ENCODE measurements at regions not wholly inside any gene's neighbourhood (a gene's known extent, or its start where the extent isn't known, plus 50 kb on each side); places are given as distances from the start of the nearest gene placed in this dataset.
"Not testable (repeated sequence)": the region's sequence is repeated elsewhere in the genome, so short reads cannot be mapped to it uniquely, and the experiment has no call there.

DNA sequence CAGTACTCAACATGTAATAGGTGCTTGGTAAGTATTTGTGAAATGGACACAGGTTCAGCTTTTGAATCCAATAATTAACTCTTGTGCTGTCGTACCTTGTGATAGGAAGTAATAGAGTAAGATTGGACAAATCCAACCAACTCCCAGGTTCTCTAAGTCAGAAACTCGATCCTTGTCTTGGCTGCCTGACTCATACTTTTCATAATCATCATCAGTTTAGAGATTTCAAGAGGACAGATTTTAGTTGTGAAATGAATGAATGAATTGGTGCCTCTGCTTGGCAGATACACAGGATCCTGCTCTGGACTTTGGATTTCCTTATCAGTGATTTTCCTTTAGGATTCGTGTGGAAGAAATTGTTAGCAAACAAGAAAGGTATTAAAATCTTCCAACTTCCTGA lies 1145.2 kb downstream of the AACS start:
- DNase-seq (ENCODE audit: extremely low read depth, low read depth, low spot score) = no peak

DNA sequence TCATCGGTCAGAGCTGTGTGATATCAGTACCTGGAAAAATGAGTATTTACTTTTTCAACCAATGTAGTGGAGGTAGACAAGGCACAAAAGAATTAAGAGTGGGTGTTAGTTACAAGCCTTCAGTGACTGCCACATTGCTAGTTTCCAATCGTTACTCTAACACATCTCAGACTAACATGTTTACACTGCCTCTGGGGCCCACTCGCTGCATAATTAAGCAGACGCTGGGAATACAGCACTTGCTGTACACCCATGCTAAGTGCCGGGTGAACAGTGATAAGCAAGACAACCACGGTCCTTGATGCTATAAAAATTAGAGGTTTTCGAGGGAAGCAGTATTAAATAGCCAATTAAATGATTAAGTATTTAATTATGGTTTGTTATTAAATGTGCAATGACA lies 1147.6 kb downstream of the AACS start:
- DNase-seq (ENCODE audit: extremely low read depth, low read depth, low spot score) = no peak

DNA sequence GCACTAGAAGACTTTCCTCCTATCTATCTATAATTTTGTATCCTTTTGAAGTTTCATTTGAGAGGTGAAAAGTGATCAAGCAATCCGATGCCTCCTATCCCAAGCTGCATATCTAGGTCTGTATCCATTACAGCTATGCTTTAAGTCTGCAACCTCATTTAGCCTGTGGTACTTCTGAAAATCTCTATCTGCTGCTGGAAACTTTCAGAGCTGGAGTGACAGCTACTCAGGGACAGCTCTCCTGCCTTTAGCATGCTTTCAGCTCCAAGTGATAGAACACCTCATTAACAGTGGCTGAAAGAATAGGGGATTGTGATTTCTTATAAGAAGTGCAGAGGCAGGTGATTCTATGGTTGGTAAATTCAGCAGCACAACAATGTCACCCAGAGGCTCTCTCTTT lies 1153.5 kb downstream of the AACS start:
- no peak for DNase-seq (ENCODE audit: extremely low read depth, low read depth, low spot score)

DNA sequence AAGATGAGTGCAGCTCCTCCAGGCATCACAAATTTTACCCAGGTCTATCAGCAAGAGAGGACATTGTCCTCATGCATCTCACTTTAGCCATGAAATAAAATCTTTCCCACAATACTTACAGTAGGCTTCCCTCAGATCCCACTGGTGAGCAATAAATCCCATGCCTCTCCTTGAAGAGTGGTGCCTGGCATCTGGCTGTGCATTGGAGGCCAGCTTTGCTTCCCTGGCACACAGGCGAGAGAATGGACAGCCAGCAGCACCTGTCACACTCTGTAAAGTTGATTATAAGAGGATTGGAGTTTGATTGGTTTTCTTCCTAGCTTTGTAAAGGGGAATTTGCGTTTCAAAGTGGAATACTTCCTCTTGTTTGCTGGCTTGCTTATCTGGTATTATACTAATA lies 1153.9 kb downstream of the AACS start:
- no peak for DNase-seq (ENCODE audit: extremely low read depth, low read depth, low spot score)

DNA sequence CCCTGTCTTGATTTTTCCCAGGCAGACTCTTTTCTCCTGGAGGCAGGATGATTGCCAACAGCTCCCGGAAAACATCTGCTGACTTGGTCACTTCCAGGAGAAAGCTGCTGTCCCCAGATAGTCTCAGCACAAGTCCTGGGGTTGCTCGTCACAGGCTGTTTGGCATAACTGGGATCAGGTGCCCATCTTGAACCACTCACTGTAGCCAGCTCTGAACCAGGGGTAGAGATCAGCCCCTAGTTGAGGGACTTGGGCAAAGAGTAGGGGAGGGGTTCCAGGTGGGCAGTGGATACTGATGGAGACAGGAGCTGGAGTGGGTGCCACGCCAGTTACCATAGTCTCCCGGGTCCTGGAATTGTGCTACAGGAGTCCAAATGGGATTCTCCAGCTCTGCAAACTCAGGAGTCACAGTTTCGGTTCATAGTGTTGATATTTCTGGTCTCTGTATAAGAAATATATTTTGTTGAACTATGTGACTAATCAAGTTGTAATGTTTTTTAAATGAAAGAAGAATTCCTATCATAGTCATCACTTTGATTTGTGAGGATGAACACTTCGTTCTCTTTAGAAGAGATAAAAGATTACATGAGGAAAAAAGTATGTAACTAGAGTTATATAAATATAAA lies 1154.5 kb downstream of the AACS start:
- DNase-seq (ENCODE audit: extremely low read depth, low read depth, low spot score) = no peak

DNA sequence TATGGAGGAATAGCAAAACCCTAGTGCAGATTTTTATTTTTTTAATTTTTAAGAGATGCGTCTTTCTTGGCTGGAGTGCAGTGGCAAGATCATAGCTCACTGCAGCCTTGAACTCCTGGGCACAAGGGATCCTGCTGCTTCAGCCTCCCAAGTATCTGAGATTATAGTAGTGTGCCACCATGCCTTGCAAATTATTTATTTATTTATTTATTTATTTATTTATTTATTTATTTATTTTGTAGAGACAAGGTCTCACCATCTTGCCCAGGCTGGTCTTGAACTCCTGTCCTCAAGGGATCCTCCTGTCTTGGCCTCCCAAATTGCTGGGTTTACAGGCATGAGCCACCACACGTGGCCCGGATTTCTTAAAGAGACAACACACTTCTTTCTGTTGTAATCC lies 1158.8 kb downstream of the AACS start:
- no peak for DNase-seq (ENCODE audit: extremely low read depth, low read depth, low spot score)

DNA sequence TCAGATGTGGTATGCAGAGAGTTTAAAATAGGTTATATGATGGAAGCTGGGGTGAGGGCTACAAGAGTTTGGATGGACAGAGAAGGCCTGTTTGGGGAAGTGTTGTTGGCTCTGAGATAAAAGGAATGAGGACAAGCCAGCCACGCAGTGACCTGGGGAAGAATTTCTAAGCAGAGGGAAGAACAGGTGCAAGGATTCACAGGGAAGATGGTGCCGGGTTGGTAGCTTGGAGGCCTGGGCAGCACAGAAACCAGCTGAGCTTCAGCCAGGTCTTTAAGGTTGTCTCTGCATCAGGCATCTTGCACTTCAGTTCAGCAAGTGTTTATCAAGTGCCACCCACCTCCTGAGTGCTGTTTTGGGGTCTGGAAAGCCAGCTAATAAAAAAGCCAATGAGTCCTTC lies 1163.7 kb downstream of the AACS start:
- DNase-seq (ENCODE audit: extremely low read depth, low read depth, low spot score) = no peak

DNA sequence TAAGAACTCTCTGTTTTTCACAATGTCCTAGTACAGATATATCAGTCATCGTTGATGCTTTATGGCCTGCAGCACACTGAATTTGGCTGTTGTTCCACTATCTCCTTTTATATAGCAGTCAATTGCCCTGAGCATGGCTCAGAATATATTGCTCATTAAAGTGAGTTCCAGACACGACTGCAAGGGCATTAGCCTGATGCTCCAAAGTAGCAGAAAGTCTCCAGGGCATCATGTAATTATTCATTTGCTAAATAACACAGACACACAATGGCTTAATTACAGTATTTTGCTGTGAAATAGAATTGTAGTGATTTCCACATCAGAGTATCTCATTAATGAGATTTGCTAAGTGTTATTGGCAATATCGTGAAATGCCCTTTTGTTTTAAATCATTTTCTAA lies 1167.5 kb downstream of the AACS start:
- DNase-seq (ENCODE audit: extremely low read depth, low read depth, low spot score) = no peak

DNA sequence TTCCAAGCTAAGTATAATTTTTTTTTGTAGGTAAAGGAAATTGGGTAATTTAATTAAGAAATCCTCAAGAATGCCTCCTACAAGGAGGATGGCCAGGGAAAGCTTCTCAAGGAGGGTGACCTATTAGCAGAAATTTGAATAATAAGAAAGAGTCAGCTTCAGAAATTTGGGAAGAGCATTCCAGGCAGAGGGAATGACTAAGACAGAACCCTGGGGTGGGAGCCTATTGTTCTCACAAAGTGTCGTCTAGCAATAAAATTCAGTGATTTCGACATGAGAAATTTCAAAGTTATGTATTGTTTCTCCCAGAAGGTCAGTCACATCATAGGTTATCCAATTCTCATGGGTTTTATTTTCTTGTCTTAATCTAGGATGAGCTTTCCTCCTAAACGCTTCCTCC lies 1168.4 kb downstream of the AACS start:
- no peak for DNase-seq (ENCODE audit: extremely low read depth, low read depth, low spot score)

DNA sequence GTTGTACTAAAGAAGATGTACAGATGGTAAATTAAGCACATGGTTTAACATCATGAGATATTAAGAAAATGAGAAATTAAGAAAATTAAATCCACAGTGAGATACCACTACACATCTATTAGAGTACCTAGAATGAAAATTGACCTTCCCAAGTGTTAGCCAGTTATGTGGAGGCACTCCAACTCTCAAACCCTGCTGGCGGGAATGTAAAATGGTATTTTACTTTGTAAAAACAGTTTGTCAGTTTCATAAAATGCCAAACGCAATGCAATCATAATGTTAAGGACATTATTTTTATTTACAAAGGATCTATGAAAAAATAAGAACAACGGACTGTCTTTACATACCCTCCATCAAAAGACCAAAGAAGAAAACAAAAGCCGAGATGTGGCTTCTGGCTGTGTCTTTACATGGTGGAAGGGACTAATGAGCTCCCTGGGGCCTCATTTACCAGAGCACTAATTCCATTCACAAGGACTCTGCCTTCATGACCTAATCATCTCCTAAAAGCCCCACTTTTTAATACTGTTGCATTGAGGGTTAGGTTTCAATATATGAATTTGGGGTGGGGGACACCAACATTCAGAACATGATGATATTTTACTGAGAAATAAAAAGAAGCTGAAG lies 1178.7 kb downstream of the AACS start:
- no peak for DNase-seq (ENCODE audit: extremely low read depth, low read depth, low spot score)

DNA sequence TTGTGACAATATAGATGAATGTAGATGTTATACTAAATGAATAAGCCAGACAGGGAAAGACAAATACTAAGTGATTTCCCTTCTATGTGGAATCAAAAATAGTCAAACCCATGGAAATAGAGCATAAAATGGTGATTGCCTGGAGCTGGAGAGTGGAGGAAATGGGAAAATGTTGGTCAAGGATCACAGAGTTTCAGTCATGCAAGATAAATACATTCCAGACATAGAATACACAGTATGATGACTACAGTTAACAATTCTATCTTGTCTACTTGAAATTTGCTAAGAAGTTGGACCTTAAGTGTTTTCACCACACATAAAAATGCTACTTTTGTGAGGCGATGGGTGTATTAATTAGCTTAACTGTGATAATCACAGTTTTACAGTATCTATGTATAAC lies 1182.7 kb downstream of the AACS start:
- no peak for DNase-seq (ENCODE audit: extremely low read depth, low read depth, low spot score)

DNA sequence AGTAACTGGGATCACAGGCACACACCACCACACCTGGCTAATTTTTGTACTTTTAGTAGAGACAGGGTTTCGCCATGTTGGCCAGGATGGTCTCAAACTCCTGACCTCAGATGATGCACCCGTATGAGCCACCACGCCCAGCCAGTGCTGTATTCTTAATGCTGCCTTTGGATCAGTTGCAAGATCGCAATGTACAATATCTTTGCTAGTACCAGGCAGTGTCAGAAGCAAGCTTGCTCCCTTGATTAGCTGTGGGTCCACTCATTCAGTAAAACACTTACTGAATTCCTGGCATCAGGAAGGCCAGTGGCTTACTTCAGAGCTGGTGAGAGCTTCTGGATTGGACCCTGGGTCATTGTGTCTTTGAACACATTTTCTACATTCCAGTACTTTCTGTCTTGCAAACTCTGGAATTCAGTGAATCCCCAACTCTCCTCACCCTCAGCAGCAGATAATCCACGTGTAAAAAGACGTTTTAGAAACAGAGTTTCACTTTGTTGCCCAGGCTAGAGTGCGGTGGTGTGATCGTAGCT lies 1183.7 kb downstream of the AACS start:
- DNase-seq (ENCODE audit: extremely low read depth, low read depth, low spot score) = no peak

DNA sequence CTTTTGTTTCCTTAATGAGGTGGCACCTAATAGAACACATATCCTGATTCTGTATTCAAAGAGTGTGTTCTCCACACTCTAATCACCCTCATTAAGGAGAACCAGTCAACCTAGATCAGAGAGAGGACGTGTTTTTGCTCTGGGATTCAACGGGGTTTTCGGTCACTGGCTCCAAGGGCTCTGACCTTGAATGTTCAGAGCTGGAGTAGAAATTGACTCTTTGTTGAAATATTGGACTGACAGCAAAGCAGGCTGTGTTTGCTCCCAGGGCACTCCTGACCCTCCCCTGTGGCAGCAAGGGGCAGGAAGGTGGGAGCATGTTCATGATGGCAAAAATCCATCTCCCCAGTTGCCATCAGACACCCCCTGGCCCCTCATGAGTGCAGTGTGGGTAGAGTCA lies 1193.0 kb downstream of the AACS start:
- no peak for DNase-seq (ENCODE audit: extremely low read depth, low read depth, low spot score)

DNA sequence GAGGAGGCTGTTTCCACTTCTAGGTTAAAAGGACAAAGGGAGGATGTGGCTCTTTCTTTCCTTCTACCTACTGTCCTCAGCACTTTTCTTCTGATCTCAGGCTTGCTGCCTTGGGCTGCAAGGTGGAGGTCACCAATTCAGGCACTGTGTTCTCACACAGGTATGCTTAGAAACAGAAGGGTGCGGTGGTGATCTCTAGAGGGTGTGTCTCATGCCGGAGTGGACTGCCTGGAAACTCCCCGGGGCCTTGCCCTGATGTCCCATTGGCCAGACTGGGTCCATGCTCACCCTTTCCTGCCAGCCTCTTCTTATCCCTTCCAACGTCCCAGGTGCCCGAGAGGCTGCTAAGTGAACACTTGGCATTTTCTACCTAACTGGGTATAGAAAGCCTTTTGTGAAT lies 1197.6 kb downstream of the AACS start:
- no peak for DNase-seq (ENCODE audit: extremely low read depth, low read depth, low spot score)

DNA sequence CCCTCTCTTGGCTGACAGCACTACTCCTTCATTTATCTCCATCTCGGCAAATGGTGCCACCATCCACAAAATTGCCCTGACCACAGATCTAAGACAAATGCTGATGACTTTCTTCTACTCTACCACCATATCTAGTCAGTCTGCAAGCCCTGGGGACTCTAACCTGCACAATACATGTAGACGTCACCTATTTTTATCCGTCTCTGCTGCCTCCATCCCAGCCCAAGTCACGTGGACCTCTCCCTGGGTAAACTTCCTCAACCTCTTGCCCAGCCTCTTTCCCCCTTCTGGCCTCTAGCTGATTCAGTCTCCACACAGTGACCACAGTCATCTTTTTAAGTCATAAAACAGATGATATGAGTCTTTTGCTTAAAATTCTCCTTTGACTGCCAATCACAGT lies 1203.0 kb downstream of the AACS start:
- DNase-seq (ENCODE audit: extremely low read depth, low read depth, low spot score) = no peak

DNA sequence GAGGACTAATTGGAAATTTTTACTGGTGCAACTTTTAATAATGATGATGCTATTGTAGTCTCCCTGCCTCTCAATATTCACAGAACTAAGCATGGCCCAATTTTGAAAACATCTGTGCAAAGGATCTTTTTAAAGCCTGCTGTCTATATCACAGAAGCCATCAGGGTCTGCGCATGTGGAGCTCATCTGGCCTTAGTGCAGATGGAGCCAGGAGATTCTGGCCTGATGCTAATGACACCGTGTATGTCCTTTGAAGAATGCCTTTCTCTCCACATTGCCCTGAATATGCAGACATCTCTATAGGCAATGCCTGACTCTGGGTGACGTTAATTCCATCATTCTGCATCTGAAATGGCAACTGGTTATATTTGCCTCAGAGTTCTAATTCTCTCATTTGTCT lies 1205.9 kb downstream of the AACS start:
- no peak for DNase-seq (ENCODE audit: extremely low read depth, low read depth, low spot score)

DNA sequence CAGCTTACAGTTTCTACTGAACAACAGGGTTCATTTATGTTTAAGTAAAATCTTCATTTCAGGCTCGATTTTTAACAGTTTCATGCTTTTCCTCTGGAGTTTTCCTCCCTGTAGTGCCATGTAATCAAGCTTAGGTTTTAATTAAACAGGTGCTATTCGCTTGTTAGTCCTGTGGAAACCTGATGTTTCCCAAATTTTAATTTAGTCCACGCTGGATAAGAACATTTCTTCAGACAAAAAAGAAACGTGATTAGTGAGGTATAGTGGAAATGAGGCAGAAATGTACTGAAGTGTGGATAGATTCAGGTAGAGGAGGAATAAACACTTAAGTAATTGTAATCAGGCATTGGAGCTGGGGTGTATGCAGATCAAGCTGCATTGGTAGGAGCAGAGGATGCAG lies 1217.5 kb downstream of the AACS start:
- DNase-seq (ENCODE audit: extremely low read depth, low read depth, low spot score) = no peak

DNA sequence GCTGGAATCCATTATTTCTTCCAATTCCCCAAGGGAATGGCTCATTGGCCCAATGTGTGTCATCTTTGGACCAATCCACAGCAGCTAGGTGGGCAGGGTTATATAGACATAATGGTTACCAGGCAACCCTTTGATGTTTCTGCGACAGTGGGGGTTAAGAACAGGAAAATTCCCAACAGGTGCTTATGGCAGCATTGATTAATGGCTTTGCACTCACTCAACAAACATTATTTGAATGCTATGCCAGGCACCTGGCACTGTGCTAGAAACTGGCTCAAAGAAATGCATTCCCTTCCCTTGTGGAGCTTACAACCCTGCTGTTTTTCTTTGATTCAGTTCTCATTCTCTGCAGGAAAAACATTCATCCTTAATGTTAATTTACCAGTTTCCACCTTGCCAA lies 1221.0 kb downstream of the AACS start:
- DNase-seq (ENCODE audit: extremely low read depth, low read depth, low spot score) = no peak

DNA sequence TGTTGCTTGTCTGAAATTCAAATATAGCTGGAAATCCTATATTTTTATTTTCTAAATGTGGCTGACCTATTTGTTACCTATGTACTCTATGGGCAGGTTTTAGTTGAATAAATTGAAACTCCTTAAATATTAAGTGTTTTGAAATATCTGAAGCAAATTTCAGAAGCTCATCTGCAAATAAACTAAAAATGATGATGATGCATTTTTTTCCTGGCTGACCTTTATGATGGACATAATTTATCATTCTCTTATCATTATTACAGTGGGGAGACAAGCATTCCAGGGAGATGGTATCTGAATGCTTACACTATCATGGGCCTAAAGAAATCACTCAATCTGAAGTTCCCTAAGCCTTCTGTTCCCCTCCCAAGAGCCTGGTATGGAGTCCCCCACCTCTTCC lies 1225.2 kb downstream of the AACS start:
- no peak for DNase-seq (ENCODE audit: extremely low read depth, low read depth, low spot score)

DNA sequence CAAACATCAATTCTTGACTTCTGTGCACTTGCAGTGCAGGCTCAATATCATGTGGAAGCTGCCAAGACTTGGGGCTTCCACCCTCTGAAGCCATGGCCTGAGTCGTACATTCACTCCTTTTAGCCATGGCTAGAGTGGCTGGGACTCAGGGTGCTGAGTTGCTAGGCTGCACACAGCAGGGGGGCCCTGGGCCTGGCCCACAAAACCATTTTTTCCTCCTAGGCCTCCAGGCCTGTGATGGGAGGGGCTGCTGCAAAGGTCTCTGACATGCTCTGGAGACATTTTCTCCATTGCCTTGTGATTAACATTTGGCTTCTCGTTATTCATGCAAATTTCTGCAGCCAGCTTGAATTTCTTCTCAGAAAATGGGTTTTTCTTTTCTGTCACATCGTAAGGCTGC lies 1226.8 kb downstream of the AACS start:
- DNase-seq (ENCODE audit: extremely low read depth, low read depth, low spot score) = not testable (repeated sequence)

DNA sequence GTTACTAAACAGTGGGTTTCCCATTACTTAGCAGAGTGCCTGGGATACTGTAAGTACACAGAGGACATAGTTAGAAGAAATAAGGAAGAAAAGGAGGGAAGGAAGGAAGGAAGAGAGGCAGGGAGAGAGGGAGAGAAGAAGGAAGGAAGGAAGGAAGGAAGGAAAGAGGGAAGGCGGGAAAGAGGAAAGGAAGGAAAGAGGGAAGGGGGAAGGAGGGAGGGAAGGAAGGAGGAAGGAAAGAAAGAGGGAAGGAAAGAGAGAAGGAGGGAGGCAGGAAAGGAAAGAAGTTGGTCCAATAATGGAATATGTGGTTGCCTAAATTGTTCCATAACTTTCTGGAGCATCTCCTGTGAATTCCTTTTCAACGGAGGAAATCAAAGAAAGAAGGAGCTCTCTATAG lies 1230.4 kb downstream of the AACS start:
- DNase-seq (ENCODE audit: extremely low read depth, low read depth, low spot score) = no peak

DNA sequence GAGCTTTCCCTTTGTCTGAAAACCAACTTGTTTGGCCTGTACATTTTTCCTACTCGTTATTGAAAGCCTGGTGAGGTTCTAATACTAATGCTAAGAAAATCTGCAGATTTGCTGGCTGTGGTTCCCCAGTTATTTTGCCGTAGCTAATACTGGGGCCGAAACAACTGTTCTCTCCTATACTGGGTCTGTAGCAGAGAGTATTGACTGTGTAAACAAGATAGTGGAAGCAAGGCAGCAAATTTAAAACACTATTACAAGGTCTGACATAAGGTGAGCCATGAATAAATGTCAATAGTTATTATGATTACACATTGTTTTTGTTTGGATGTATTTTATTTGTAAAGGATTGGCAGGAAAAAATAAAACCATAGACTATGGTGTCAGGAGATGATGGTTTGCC lies 1244.0 kb downstream of the AACS start:
- no peak for DNase-seq (ENCODE audit: extremely low read depth, low read depth, low spot score)

DNA sequence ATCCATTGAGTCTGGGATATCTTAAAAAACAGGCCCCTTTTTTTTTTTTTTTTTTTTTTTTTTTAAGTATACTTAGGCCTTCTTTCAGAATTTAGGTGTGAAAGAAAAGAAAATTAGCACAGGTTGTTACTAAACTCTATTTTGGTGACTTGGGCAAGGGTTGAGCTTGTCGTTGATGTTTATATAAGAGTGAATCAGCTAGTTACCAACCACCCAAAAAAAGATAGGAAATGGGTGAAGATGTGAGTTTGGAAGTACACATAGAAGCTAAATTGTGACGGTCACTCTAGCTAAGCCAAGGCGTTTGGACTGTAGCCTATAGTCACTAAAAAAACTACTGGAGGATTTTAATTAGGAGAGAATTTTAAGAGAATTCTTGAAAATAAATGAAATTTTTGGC lies 1247.2 kb downstream of the AACS start:
- DNase-seq (ENCODE audit: extremely low read depth, low read depth, low spot score) = no peak

Measured in glomerular endothelial cell (primary cell).